ENCODE measurements at regions not wholly inside any gene's neighbourhood (a gene's known extent, or its start where the extent isn't known, plus 50 kb on each side); places are given as distances from the start of the nearest gene placed in this dataset.

- DNase-seq (ENCODE audit: low spot score), result peak; percentile 93
These were observed 217.3 kb downstream of the TBXT start for GRCh38 chr6:165950316-165950715.

DNA sequence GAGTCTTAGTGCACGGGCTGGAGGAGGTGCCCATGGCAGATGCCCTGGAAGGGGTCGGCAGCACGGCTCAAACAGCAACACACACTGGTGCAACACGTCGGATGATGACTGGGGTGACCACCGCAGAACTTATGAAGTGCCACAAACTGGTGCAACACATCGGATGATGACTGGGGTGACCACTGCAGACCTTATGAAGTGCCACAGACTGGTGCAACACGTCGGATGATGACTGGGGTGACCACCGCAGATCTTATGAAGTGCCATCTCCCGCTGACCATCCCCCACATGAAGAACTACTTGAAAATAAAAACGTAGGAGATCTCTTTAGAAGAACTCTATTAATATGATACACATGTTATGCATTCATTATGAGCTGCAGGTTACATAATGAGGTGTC is 218.3 kb downstream of the TBXT start:
- DNase-seq (ENCODE audit: low spot score), result no peak

DNA sequence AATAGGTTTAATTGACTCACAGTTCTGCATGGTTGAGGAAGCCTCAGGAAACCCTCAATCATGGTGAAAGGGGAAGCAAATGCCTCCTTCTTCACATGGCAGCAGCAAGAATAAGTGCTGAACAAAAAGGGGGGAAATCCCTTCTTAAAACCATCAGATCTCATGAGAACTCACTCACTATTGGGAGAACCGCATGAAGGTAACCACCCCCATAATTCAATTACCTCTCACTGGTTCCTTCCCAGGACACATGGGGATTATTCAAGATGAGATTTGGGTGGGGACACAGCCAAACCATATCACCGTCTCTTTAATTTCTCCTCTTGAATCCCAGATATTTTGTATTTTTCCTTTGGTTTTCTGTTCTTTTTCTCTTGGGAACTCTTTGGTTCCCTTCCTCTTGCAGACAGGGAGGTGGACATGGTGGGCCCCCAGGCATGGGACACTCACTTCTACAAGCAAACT is 223.6 kb downstream of the TBXT start:
- DNase-seq (ENCODE audit: low spot score), result no peak

DNA sequence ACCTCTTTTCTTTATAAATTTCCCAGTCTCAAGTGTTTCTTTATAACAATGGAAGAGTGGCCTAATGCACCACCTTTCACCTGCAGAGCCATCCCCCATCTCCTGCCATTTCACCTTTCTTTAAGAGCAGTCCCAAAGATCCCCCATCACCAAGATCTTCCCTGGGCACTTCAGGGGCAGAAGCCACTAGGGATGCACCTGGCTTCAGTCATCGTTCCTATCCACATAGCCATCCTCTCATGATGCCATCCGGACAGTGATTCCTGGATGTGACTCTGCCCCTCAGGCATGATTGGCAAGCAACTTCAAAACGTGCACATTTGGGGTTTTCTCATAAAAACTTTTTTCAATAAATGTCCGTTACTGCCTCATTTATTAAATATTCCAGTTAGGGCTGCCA is 225.9 kb downstream of the TBXT start:
- DNase-seq (ENCODE audit: low spot score), result no peak

- no peak for DNase-seq (ENCODE audit: low spot score)
These were observed 226.3 kb downstream of the TBXT start for GRCh38 chr6:165941249-165941775.

DNA sequence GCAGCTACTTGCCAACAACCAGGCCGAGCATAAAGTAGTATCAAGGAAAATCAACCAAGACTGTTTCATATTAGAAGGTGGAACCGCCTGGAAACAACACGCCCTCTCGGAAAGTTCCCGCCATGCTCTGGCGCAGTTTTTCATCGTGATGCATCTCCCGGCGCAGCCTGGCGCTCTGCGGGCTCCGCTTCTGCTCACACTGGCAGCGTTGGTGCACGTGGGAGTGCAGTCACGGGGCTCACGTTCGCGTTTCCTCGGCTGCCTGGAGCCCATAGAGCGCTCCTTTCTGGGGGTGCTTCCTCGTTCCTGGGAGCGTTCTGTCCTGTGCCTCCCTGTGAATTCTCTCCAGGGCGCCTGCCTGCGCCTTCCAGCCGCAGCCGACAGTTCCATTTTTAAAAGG is 227.3 kb downstream of the TBXT start:
- no peak for DNase-seq (ENCODE audit: low spot score)

DNA sequence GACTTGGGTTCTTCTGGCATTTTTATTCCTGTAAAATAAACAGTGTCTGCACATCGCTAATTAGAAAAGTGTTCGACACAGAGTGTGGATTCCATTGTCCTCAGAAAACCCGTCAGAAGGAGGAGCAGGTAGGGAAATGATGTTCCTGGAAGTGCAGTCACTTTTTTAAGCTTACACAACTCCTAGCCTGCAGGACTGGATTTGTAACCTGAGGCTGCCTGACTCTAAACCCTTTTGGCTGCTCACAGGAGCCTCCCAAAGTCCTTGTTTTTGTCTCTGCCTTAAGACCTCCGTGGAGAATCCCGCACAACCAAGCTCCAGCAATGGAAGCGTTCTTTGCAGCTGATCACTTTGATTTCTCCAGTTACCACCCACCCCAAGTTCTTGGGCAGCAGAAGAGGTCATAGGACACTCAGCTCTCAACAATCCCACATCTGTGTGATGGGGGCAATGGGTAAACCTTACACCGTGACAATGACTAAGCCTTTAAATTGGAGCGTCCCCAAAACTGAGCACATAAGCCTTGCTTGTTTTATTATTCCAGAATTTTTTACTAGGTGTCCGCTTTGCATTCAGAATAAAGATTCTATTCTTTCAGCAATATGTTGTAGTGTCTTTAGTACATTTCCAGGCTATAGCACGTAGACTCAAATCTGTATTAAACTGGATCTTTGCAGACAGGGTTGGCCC is 227.9 kb downstream of the TBXT start:
- no peak for DNase-seq (ENCODE audit: low spot score)

- DNase-seq (ENCODE audit: low spot score), result no peak
These were observed 228.6 kb downstream of the TBXT start for GRCh38 chr6:165939047-165939446.

DNA sequence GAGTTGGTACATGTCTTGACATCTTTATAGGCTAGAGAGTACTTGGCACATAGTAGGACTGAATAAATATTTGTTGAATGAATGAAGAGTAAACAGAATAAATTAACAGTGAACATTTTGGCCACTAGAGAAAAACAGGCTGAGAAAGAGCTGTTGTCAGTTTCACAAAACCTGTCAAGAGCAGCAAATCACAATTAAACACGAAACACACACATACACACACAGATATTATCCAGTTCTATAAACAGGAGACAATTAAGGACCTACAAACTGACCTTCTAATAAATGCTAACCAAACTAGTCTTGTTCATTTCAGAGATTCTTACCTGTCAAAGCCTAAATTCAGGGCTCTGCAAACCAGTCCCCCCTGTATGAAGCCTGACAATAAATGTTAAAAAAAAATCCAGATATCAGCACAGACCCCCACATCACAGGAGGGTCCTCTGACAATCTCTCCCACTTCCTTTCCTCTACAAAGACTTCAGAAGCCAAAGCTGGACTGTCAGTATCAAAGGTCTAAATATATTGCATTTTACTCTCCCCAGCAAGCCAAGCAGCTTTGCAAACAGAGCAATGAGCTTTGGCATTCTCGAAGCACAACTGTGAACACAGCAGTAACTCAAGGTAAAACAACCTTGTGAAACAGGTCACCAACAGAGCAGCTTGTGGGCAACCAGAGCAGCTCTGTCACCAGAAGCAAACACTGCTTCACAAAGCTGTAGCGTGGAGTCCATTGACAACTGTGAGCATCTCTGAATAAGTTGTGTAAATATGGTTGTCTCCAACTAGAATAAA is 229.9 kb downstream of the TBXT start:
- no peak for DNase-seq (ENCODE audit: low spot score)

- DNase-seq (ENCODE audit: low spot score), result no peak
These were observed 231.0 kb downstream of the TBXT start for GRCh38 chr6:165936660-165937059.

- DNase-seq (ENCODE audit: low spot score), result no peak
These were observed 231.6 kb downstream of the TBXT start for GRCh38 chr6:165936096-165936495.

GRCh38 chr6:165931675-165932074 is 236.0 kb downstream of the TBXT start:
- no peak for DNase-seq (ENCODE audit: low spot score)

GRCh38 chr6:165930668-165931214 is 236.9 kb downstream of the TBXT start:
- no peak for DNase-seq (ENCODE audit: low spot score)

DNA sequence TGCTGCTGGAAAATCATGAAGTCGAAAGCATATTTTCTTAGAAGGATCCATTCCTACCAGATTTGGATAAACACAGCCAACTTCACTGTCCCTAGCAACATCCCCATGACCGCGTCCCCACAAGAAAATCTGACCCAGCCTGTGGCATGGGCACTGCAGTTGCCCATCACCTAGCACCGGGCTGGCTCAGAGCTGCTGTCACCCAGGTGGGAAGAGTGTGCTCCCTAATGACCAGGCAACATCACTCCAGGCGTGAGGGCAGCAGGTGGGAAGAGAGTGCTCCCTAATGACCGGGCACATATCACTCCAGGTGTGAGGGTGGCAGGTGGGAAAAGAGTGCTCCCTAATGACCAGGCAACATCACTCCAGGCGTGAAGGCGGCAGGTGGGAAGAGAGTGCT is 238.0 kb downstream of the TBXT start:
- no peak for DNase-seq (ENCODE audit: low spot score)

GRCh38 chr6:165926378-165926777 is 241.3 kb downstream of the TBXT start:
- DNase-seq (ENCODE audit: low spot score), result no peak

DNA sequence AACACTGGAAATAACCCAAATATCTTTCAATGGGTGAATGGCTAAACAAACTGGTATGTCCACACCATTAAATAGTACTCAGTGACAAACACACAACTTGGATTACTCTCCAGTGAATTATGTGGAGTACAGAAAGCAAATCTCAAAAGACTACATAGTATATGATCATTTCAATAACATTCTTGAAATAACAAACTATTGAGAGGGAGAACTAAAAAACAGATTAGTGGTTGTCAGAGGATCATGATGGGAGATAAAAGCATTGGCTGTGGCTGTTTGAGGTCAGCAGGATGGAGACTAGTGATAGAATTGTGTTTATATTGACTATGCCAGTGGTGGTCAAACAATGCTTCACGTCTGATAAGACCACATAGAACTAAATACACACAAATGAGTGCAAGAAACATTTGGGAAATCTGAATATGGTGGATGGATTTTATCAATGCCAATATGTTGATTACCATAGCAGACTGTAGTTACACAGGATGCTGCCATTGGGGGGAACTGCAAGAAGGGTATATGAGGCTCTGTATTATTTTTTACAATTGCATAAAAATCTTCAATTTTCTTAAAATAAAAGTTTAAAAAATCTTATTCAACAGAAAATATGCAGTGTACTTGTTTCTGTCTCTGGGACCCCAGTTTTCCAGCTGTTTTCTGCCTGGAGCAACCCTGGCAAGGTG is 242.0 kb downstream of the TBXT start:
- no peak for DNase-seq (ENCODE audit: low spot score)

DNA sequence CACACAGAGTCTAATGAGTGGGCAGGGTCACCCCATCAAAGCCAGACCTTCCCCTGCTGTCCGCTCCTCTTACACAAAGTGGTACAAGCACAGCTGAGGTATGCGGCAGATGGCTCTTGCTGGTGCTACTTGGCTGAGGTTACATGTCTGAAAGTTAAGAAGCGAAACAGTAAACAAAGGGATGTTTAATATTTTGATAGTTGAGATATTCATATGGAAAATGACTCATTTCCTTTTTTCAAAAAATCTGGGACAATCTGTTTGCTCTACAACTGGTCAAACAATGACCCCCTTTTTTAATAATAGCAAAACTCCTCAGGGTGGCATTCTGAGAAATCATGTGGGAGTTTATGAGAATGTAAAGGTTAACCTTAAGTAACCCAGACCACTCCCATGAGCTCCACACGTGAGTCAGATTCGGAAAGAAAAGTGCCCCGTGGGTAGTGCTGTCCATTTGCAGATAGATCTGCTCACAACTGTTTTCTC is 245.3 kb downstream of the TBXT start:
- DNase-seq (ENCODE audit: low spot score), result peak; percentile 41

GRCh38 chr6:165920896-165921671 is 246.6 kb downstream of the TBXT start:
- DNase-seq (ENCODE audit: low spot score), result no peak

- DNase-seq (ENCODE audit: low spot score), result no peak
These were observed 250.1 kb downstream of the TBXT start for GRCh38 chr6:165917576-165917975.

- DNase-seq (ENCODE audit: low spot score), result no peak
These were observed 252.2 kb upstream of the PDE10A start for GRCh38 chr6:165915022-165915770.
